ENCODE measurements at regions not wholly inside any gene's neighbourhood (a gene's known extent, or its start where the extent isn't known, plus 50 kb on each side); places are given as distances from the start of the nearest gene placed in this dataset.

- Histone ChIP-seq H3K4me1 (ENCODE audit: control insufficient read depth, insufficient read depth, low read length, poor library complexity, severe bottlenecking) (peaks cover 22% of the 10 kb centered on the region), H3K27ac (ENCODE audit: insufficient read depth, low read length, poor library complexity, severe bottlenecking) (no peak overlapping the region), H3K9me3 (ENCODE audit: control insufficient read depth in 2 of 2, low read length in 2 of 2) (no peaks in the 10 kb centered on the region), H3K36me3 (ENCODE audit: control insufficient read depth, insufficient read depth, low read length) (no peaks in the 10 kb centered on the region), H3K4me3 (ENCODE audit: low read depth, low read length) (peak overlapping the region; percentile 72), H3K27me3 (ENCODE audit: control insufficient read depth, insufficient read depth, low read length) (no peaks in the 10 kb centered on the region)
- Mint-ChIP-seq H3K4me3 (peak overlapping the region; percentile 78 to 88 (median 80)), H3K36me3 (no peaks in the 10 kb centered on the region), H3K4me1 (peaks cover 23 to 49% (median 28%) of the 10 kb centered on the region in 4 donors), H3K9me3 (peaks cover 0 to 1% (median 0%) of the 10 kb centered on the region in 7 donors), H3K27me3 (no peaks in the 10 kb centered on the region), H3K27ac (peak overlapping the region; percentile 81 to 91 (median 89))
- peak; percentile 44 to 47 for ATAC-seq (ENCODE audit: low read depth in 2 of 2)
- DNase-seq: peak in 2 of 3 donors; percentile 10 to 50
Observed at GRCh38 chr2:12270876-12271588, 445.7 kb upstream of the TRIB2 start.

- peaks cover 18% of the 10 kb centered on the region for H3K4me1 ChIP-seq (ENCODE audit: control insufficient read depth, insufficient read depth, low read length, poor library complexity, severe bottlenecking)
- H3K9me3 ChIP-seq (ENCODE audit: control insufficient read depth in 2 of 2, low read length in 2 of 2): no peaks in the 10 kb centered on the region
- no peak overlapping the region for H3K27ac ChIP-seq (ENCODE audit: insufficient read depth, low read length, poor library complexity, severe bottlenecking)
- Mint-ChIP-seq H3K9me3 (no peaks in the 10 kb centered on the region), H3K27me3 (no peaks in the 10 kb centered on the region), H3K4me3 (peak overlapping the region; percentile 78 to 88 (median 80)), H3K27ac (peak overlapping the region; percentile 81 to 91 (median 89)), H3K36me3 (no peaks in the 10 kb centered on the region), H3K4me1 (peaks cover 18 to 45% (median 26%) of the 10 kb centered on the region in 4 donors)
- DNase-seq: peak in 1 of 3 donors; percentile 29
- no peaks in the 10 kb centered on the region for H3K36me3 ChIP-seq (ENCODE audit: control insufficient read depth, insufficient read depth, low read length)
- no peaks in the 10 kb centered on the region for H3K27me3 ChIP-seq (ENCODE audit: control insufficient read depth, insufficient read depth, low read length)
- H3K4me3 ChIP-seq (ENCODE audit: low read depth, low read length): peak overlapping the region; percentile 72
- no peak for ATAC-seq (ENCODE audit: low read depth in 2 of 2)
Observed at GRCh38 chr2:12271589-12271984, 445.1 kb upstream of the TRIB2 start.

GRCh38 chr2:12273111-12273510 lies 443.6 kb upstream of the TRIB2 start:
- H3K36me3 ChIP-seq (ENCODE audit: control insufficient read depth, insufficient read depth, low read length): no peaks in the 10 kb centered on the region
- Mint-ChIP-seq H3K36me3 (no peaks in the 10 kb centered on the region), H3K27me3 (no peaks in the 10 kb centered on the region), H3K27ac (no peak overlapping the region), H3K9me3 (no peaks in the 10 kb centered on the region), H3K4me3 (peak overlapping the region in 1 of 4 donors; percentile 39), H3K4me1 (peaks cover 21 to 44% (median 30%) of the 10 kb centered on the region in 4 donors)
- H3K4me1 ChIP-seq (ENCODE audit: control insufficient read depth, insufficient read depth, low read length, poor library complexity, severe bottlenecking): peaks cover 17% of the 10 kb centered on the region
- no peak for ATAC-seq (ENCODE audit: low read depth in 2 of 2)
- DNase-seq: no peak
- no peaks in the 10 kb centered on the region for H3K27me3 ChIP-seq (ENCODE audit: control insufficient read depth, insufficient read depth, low read length)
- no peaks in the 10 kb centered on the region for H3K9me3 ChIP-seq (ENCODE audit: control insufficient read depth in 2 of 2, low read length in 2 of 2)
- H3K27ac ChIP-seq (ENCODE audit: insufficient read depth, low read length, poor library complexity, severe bottlenecking): no peak overlapping the region
- no peak overlapping the region for H3K4me3 ChIP-seq (ENCODE audit: low read depth, low read length)

GRCh38 chr2:12274591-12274990 lies 442.1 kb upstream of the TRIB2 start:
- Mint-ChIP-seq H3K4me3 (no peak overlapping the region), H3K36me3 (no peaks in the 10 kb centered on the region), H3K27ac (no peak overlapping the region), H3K9me3 (no peaks in the 10 kb centered on the region), H3K27me3 (no peaks in the 10 kb centered on the region), H3K4me1 (peaks cover 17 to 36% (median 30%) of the 10 kb centered on the region in 4 donors)
- Histone ChIP-seq H3K36me3 (ENCODE audit: control insufficient read depth, insufficient read depth, low read length) (no peaks in the 10 kb centered on the region), H3K27ac (ENCODE audit: insufficient read depth, low read length, poor library complexity, severe bottlenecking) (no peak overlapping the region), H3K4me1 (ENCODE audit: control insufficient read depth, insufficient read depth, low read length, poor library complexity, severe bottlenecking) (peaks cover 17% of the 10 kb centered on the region), H3K4me3 (ENCODE audit: low read depth, low read length) (no peak overlapping the region), H3K27me3 (ENCODE audit: control insufficient read depth, insufficient read depth, low read length) (no peaks in the 10 kb centered on the region), H3K9me3 (ENCODE audit: control insufficient read depth in 2 of 2, low read length in 2 of 2) (no peaks in the 10 kb centered on the region)
- DNase-seq: no peak
- ATAC-seq (ENCODE audit: low read depth in 2 of 2): no peak

- H3K27me3 Mint-ChIP-seq: no peaks in the 10 kb centered on the region
- Histone ChIP-seq H3K4me3 (ENCODE audit: low read depth, low read length) (no peak overlapping the region), H3K27me3 (ENCODE audit: control insufficient read depth, insufficient read depth, low read length) (no peaks in the 10 kb centered on the region), H3K4me1 (ENCODE audit: control insufficient read depth, insufficient read depth, low read length, poor library complexity, severe bottlenecking) (peaks cover under 1% of the 10 kb centered on the region), H3K27ac (ENCODE audit: insufficient read depth, low read length, poor library complexity, severe bottlenecking) (no peak overlapping the region), H3K9me3 (ENCODE audit: control insufficient read depth in 2 of 2, low read length in 2 of 2) (no peaks in the 10 kb centered on the region), H3K36me3 (ENCODE audit: control insufficient read depth, insufficient read depth, low read length) (no peaks in the 10 kb centered on the region)
- H3K36me3 Mint-ChIP-seq: no peaks in the 10 kb centered on the region
- peak overlapping the region in 2 of 3 donors; percentile 26 to 42 for H3K27ac Mint-ChIP-seq
- no peaks in the 10 kb centered on the region for H3K9me3 Mint-ChIP-seq
- no peak for ATAC-seq (ENCODE audit: low read depth in 2 of 2)
- peaks cover 3 to 20% (median 13%) of the 10 kb centered on the region in 4 donors for H3K4me1 Mint-ChIP-seq
- peak overlapping the region in 1 of 4 donors; percentile 24 for H3K4me3 Mint-ChIP-seq
- DNase-seq: no peak
Observed at GRCh38 chr2:12277241-12278034, 439.3 kb upstream of the TRIB2 start.

- H3K27me3 ChIP-seq (ENCODE audit: control insufficient read depth, insufficient read depth, low read length): no peaks in the 10 kb centered on the region
- no peaks in the 10 kb centered on the region for H3K9me3 Mint-ChIP-seq
- no peak overlapping the region for H3K27ac ChIP-seq (ENCODE audit: insufficient read depth, low read length, poor library complexity, severe bottlenecking)
- H3K9me3 ChIP-seq (ENCODE audit: control insufficient read depth in 2 of 2, low read length in 2 of 2): no peaks in the 10 kb centered on the region
- H3K4me1 ChIP-seq (ENCODE audit: control insufficient read depth, insufficient read depth, low read length, poor library complexity, severe bottlenecking): no peaks in the 10 kb centered on the region
- ATAC-seq (ENCODE audit: low read depth in 2 of 2) (no peak), DNase-seq (no peak)
- H3K4me3 ChIP-seq (ENCODE audit: low read depth, low read length): no peak overlapping the region
- H3K36me3 ChIP-seq (ENCODE audit: control insufficient read depth, insufficient read depth, low read length): no peaks in the 10 kb centered on the region
- no peaks in the 10 kb centered on the region for H3K36me3 Mint-ChIP-seq
- no peaks in the 10 kb centered on the region for H3K27me3 Mint-ChIP-seq
- no peak overlapping the region for H3K27ac Mint-ChIP-seq
- H3K4me3 Mint-ChIP-seq: no peak overlapping the region
- peaks cover 3 to 20% (median 8%) of the 10 kb centered on the region in 4 donors for H3K4me1 Mint-ChIP-seq
Observed at GRCh38 chr2:12278217-12278750, 438.5 kb upstream of the TRIB2 start.

- ATAC-seq (ENCODE audit: low read depth in 2 of 2): no peak
- no peaks in the 10 kb centered on the region for H3K9me3 Mint-ChIP-seq
Observed at GRCh38 chr2:12282780-12283695, 433.7 kb upstream of the TRIB2 start.

More at GRCh38 chr2:12282780-12283695, 433.7 kb upstream of the TRIB2 start:
- Histone ChIP-seq H3K9me3 (ENCODE audit: control insufficient read depth in 2 of 2, low read length in 2 of 2) (no peaks in the 10 kb centered on the region), H3K27ac (ENCODE audit: insufficient read depth, low read length, poor library complexity, severe bottlenecking) (no peak overlapping the region), H3K27me3 (ENCODE audit: control insufficient read depth, insufficient read depth, low read length) (no peaks in the 10 kb centered on the region), H3K4me1 (ENCODE audit: control insufficient read depth, insufficient read depth, low read length, poor library complexity, severe bottlenecking) (no peaks in the 10 kb centered on the region), H3K4me3 (ENCODE audit: low read depth, low read length) (no peak overlapping the region), H3K36me3 (ENCODE audit: control insufficient read depth, insufficient read depth, low read length) (no peaks in the 10 kb centered on the region)
- Mint-ChIP-seq H3K27me3 (no peaks in the 10 kb centered on the region), H3K4me3 (no peak overlapping the region), H3K4me1 (peaks cover 2 to 14% (median 11%) of the 10 kb centered on the region in 4 donors), H3K36me3 (no peaks in the 10 kb centered on the region), H3K27ac (no peak overlapping the region)
- DNase-seq: no peak

All from CD4-positive, CD25-positive, alpha-beta regulatory T cell (primary cell).